ENCODE measurements at regions not wholly inside any gene's neighbourhood (a gene's known extent, or its start where the extent isn't known, plus 50 kb on each side); places are given as distances from the start of the nearest gene placed in this dataset.

DNA sequence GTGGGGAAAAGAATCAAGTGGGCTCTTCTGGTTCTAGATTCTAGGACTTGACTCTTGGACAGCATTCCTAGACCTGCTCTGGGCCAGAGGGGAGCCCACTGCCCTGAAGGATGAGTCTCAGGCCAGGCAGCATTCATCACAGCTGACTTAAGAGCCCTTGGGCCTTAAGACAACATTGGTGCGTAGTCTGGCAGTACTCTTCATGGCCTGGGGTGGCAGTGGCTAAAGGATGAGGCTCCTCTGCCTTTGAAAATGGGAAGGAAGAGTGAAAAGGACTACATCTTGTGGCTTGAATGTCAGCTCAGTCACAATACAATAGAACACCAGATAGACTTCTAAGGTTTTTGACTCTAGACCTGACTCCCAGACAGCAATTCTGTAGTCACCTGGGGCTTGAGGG lies 1415.1 kb upstream of the PRMT6 start:
- TF ChIP-seq POLR2A (IDR thresholded peaks at IDR 0.05; ENCODE audit: extremely low read depth, insufficient read length): no peak
- TF ChIP-seq, protein P1, sequence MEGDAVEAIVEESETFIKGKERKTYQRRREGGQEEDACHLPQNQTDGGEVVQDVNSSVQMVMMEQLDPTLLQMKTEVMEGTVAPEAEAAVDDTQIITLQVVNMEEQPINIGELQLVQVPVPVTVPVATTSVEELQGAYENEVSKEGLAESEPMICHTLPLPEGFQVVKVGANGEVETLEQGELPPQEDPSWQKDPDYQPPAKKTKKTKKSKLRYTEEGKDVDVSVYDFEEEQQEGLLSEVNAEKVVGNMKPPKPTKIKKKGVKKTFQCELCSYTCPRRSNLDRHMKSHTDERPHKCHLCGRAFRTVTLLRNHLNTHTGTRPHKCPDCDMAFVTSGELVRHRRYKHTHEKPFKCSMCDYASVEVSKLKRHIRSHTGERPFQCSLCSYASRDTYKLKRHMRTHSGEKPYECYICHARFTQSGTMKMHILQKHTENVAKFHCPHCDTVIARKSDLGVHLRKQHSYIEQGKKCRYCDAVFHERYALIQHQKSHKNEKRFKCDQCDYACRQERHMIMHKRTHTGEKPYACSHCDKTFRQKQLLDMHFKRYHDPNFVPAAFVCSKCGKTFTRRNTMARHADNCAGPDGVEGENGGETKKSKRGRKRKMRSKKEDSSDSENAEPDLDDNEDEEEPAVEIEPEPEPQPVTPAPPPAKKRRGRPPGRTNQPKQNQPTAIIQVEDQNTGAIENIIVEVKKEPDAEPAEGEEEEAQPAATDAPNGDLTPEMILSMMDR (IDR thresholded peaks at IDR 0.05; ENCODE audit: low read depth, low read length): no peak
- TF ChIP-seq MYC (IDR thresholded peaks at IDR 0.05; ENCODE audit: low read depth, low read length): no peak
